GM23338 (cell line): ENCODE measurements at regions not wholly inside any gene's neighbourhood (a gene's known extent, or its start where the extent isn't known, plus 50 kb on each side); places are given as distances from the start of the nearest gene placed in this dataset.

Experiments used
- ATAC-seq: fragments of 200-7000 bp; cut with Tn5 transposase; 3 replicates; pipeline ENCODE4 v1.9.1; 2020
- DNase-seq: peaks from one replicate; pipeline ENCODE4 v3.0.0-alpha.2; 2015; ENCODE audit warnings: low spot score
- H2AFZ ChIP-seq: fragments of 200-600 bp; sonication (generic); 2 replicates; pipeline ENCODE4 v1.8.0; 2016; ENCODE audit warnings: antibody characterized with exemption, mild to moderate bottlenecking, moderate library complexity
- H3F3A ChIP-seq: fragments of 200-600 bp; sonication (generic); replicated peaks from 2 replicates; pipeline ENCODE4 v1.8.0; 2017; ENCODE audit warnings: antibody characterized with exemption, mixed run types, low read depth
- H3K27ac ChIP-seq: fragments of 200-600 bp; sonication (generic); 2 replicates; pipeline ENCODE4 v1.6.1; 2016; ENCODE audit warnings: low read depth
- H3K27me3 ChIP-seq: fragments of 200-600 bp; sonication (generic); 2 replicates; pipeline ENCODE4 v1.8.0; 2016; ENCODE audit warnings: mild to moderate bottlenecking, mixed run types, moderate library complexity; ENCODE audit not compliant: insufficient read depth
- H3K36me3 ChIP-seq: fragments of 200-600 bp; sonication (generic); 2 replicates; pipeline ENCODE4 v1.8.0; 2016; ENCODE audit warnings: mild to moderate bottlenecking; ENCODE audit not compliant: insufficient read depth
- H3K4me1 ChIP-seq: fragments of 200-600 bp; sonication (generic); 2 replicates; pipeline ENCODE4 v1.8.0; 2016; ENCODE audit warnings: mild to moderate bottlenecking, moderate library complexity; ENCODE audit not compliant: insufficient read depth
- H3K4me2 ChIP-seq: fragments of 200-600 bp; sonication (generic); 2 replicates; pipeline ENCODE4 v1.7.1; 2017; ENCODE audit warnings: mixed run types
- H3K4me3 ChIP-seq: fragments of 200-600 bp; sonication (generic); 2 replicates; pipeline ENCODE4 v1.6.1; 2016; ENCODE audit warnings: mixed run types
- H3K79me2 ChIP-seq: fragments of 200-600 bp; sonication (generic); replicated peaks from 2 replicates; pipeline ENCODE4 v1.8.0; 2017; ENCODE audit warnings: mild to moderate bottlenecking; ENCODE audit not compliant: insufficient read depth
- H3K9me2 ChIP-seq: fragments of 200-600 bp; sonication (generic); 2 replicates; pipeline ENCODE4 v1.8.0; 2017; ENCODE audit not compliant: insufficient read depth
- H4K20me1 ChIP-seq: fragments of 200-600 bp; sonication (generic); replicated peaks from 2 replicates; pipeline ENCODE4 v1.8.0; 2017; ENCODE audit warnings: mild to moderate bottlenecking; ENCODE audit not compliant: insufficient read depth
- H3K27ac Mint-ChIP-seq: 2 replicates; pipeline ENCODE4 v1.8.0; 2020; ENCODE audit warnings: inconsistent platforms, mild to moderate bottlenecking, moderate library complexity, mixed read lengths
- H3K27me3 Mint-ChIP-seq: 3 replicates; pipeline ENCODE4 v1.8.0; 2022; ENCODE audit warnings: low read depth, mild to moderate bottlenecking, moderate library complexity, mixed read lengths, inconsistent platforms; ENCODE audit not compliant: insufficient read depth, poor library complexity
- H3K36me3 Mint-ChIP-seq: 3 replicates; pipeline ENCODE4 v1.8.0; 2021; ENCODE audit warnings: low read depth, mild to moderate bottlenecking, inconsistent platforms, moderate library complexity, mixed read lengths
- H3K4me1 Mint-ChIP-seq: 3 replicates; pipeline ENCODE4 v1.8.0; 2020; ENCODE audit warnings: mild to moderate bottlenecking, inconsistent platforms, mixed read lengths
- H3K4me3 Mint-ChIP-seq: 3 replicates; pipeline ENCODE4 v1.8.0; 2021; ENCODE audit warnings: moderate library complexity, mild to moderate bottlenecking, inconsistent platforms, mixed read lengths
- H3K9me3 Mint-ChIP-seq: 3 replicates; pipeline ENCODE4 v1.8.0; 2020; ENCODE audit warnings: moderate library complexity, mild to moderate bottlenecking, inconsistent platforms, mixed read lengths
- CREB1 ChIP-seq: fragments of 250-450 bp; sonication (Bioruptor Pico); IDR thresholded peaks from 2 replicates; pipeline ENCODE4 v1.5.0; 2020; ENCODE audit warnings: low read depth, mild to moderate bottlenecking, moderate library complexity
- EZH2 ChIP-seq: fragments of 200-600 bp; sonication (generic); IDR thresholded peaks from one replicate; pipeline ENCODE4 v1.8.0; 2017; ENCODE audit warnings: antibody characterized with exemption, mild to moderate bottlenecking, low read depth; ENCODE audit not compliant: unreplicated experiment
- EZH2phosphoT487 ChIP-seq: fragments of 200-600 bp; sonication (generic); IDR thresholded peaks from one replicate; pipeline ENCODE4 v1.8.1; 2018; ENCODE audit warnings: antibody characterized with exemption; ENCODE audit not compliant: unreplicated experiment
- NANOG ChIP-seq: IDR thresholded peaks from 2 replicates; pipeline ENCODE4 v1.6.1; 2016; ENCODE audit warnings: antibody characterized with exemption, borderline replicate concordance
- ZNF114 ChIP-seq: fragments of 250-450 bp; sonication (Bioruptor Pico); IDR thresholded peaks from 2 replicates; pipeline ENCODE4 v1.5.0; 2020; ENCODE audit warnings: mild to moderate bottlenecking, moderate library complexity
- TF ChIP-seq, protein P1 (sequence below): IDR thresholded peaks from one replicate; pipeline ENCODE4 v1.6.1; 2018; ENCODE audit warnings: antibody characterized with exemption; ENCODE audit not compliant: unreplicated experiment
- TF ChIP-seq, protein P2 (sequence below), 2 experiments: fragments of 200-600 bp in 1 of 2; sonication (generic) in 1 of 2; conservative IDR thresholded peaks; 2 replicates each; pipeline versions ENCODE4 v1.5.1 to v1.6.1; 2016 to 2017; ENCODE audit warnings: antibody characterized with exemption in 2 of 2, low read depth in 2 of 2, mild to moderate bottlenecking in 2 of 2, moderate library complexity in 1 of 2
- TF ChIP-seq, protein P3 (sequence below): IDR thresholded peaks from 2 replicates; pipeline ENCODE4 v1.6.1; 2016; ENCODE audit warnings: antibody characterized with exemption

DNA sequence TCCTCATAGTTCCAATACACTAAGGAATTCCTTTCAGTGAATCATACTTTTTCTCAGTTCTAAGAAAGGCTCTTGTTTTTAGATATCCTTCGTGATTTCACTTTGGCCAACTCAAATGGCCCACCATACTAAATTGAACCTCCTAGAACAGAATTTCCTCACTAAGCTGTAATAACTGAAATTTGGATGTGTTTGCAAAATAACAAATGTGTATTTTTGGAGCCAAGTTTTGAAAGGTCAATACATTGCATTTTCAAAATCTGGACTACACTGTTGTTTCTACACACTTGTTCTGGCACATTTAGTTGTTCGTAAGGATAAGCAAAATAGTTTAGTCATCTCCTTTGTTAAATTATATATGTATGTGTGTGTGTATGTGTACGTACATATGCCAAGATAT lies 439.0 kb upstream of the STXBP6 start (continued):
- TF ChIP-seq, protein P1, sequence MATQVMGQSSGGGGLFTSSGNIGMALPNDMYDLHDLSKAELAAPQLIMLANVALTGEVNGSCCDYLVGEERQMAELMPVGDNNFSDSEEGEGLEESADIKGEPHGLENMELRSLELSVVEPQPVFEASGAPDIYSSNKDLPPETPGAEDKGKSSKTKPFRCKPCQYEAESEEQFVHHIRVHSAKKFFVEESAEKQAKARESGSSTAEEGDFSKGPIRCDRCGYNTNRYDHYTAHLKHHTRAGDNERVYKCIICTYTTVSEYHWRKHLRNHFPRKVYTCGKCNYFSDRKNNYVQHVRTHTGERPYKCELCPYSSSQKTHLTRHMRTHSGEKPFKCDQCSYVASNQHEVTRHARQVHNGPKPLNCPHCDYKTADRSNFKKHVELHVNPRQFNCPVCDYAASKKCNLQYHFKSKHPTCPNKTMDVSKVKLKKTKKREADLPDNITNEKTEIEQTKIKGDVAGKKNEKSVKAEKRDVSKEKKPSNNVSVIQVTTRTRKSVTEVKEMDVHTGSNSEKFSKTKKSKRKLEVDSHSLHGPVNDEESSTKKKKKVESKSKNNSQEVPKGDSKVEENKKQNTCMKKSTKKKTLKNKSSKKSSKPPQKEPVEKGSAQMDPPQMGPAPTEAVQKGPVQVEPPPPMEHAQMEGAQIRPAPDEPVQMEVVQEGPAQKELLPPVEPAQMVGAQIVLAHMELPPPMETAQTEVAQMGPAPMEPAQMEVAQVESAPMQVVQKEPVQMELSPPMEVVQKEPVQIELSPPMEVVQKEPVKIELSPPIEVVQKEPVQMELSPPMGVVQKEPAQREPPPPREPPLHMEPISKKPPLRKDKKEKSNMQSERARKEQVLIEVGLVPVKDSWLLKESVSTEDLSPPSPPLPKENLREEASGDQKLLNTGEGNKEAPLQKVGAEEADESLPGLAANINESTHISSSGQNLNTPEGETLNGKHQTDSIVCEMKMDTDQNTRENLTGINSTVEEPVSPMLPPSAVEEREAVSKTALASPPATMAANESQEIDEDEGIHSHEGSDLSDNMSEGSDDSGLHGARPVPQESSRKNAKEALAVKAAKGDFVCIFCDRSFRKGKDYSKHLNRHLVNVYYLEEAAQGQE, result no peak
- TF ChIP-seq EZH2phosphoT487 (no peak), NANOG (no peak)
- TF ChIP-seq, protein P2, sequence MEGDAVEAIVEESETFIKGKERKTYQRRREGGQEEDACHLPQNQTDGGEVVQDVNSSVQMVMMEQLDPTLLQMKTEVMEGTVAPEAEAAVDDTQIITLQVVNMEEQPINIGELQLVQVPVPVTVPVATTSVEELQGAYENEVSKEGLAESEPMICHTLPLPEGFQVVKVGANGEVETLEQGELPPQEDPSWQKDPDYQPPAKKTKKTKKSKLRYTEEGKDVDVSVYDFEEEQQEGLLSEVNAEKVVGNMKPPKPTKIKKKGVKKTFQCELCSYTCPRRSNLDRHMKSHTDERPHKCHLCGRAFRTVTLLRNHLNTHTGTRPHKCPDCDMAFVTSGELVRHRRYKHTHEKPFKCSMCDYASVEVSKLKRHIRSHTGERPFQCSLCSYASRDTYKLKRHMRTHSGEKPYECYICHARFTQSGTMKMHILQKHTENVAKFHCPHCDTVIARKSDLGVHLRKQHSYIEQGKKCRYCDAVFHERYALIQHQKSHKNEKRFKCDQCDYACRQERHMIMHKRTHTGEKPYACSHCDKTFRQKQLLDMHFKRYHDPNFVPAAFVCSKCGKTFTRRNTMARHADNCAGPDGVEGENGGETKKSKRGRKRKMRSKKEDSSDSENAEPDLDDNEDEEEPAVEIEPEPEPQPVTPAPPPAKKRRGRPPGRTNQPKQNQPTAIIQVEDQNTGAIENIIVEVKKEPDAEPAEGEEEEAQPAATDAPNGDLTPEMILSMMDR (conservative IDR thresholded peaks at IDR 0.05; ENCODE audit: low read depth in 2 of 2), result no peak

DNA sequence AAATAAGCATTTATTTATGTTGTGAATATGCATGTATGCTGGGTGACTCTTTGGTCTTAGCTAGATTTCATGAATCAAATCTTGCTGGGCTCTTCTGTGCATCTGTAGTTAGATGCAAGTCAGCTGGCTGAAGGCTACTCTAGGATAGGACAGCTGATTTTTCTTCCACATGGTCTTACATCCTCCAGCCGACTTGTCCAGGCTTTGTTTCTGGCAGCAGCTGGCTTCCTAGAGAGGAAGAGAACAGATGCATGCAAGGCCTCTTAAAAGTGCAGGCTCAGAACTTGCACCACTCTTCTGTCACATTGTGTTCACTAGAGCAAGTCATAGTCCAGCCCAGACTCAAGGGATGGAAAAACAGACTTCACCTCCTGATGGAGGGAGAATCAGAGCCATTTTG lies 435.4 kb upstream of the STXBP6 start:
- H3K4me1 Mint-ChIP-seq, result 0 out of 3 replicates have a peak, but pooled peaks cover 3% of the 10 kb centered on the region
- no peak overlapping the region for H3K4me2 ChIP-seq
- no peak overlapping the region for H3K4me3 Mint-ChIP-seq
- ATAC-seq (no peak), DNase-seq (no peak)
- H3K36me3 Mint-ChIP-seq, result no peaks in the 10 kb centered on the region
- no peaks in the 10 kb centered on the region for H3K9me3 Mint-ChIP-seq
- no peak overlapping the region for H3K27ac Mint-ChIP-seq
- no peak overlapping the region for H2AFZ ChIP-seq
- no peak overlapping the region for H3K4me3 ChIP-seq
- H3K27me3 ChIP-seq, result no peaks in the 10 kb centered on the region
- TF ChIP-seq, protein P3, sequence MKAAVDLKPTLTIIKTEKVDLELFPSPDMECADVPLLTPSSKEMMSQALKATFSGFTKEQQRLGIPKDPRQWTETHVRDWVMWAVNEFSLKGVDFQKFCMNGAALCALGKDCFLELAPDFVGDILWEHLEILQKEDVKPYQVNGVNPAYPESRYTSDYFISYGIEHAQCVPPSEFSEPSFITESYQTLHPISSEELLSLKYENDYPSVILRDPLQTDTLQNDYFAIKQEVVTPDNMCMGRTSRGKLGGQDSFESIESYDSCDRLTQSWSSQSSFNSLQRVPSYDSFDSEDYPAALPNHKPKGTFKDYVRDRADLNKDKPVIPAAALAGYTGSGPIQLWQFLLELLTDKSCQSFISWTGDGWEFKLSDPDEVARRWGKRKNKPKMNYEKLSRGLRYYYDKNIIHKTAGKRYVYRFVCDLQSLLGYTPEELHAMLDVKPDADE, result no peak
- no peak for TF ChIP-seq EZH2phosphoT487
- no peak for TF ChIP-seq CREB1
- H3K36me3 ChIP-seq, result no peaks in the 10 kb centered on the region
- H3F3A ChIP-seq, result no peaks in the 10 kb centered on the region
- no peak overlapping the region for H3K27ac ChIP-seq
- H3K79me2 ChIP-seq, result no peaks in the 10 kb centered on the region
- H4K20me1 ChIP-seq, result no peaks in the 10 kb centered on the region
- peaks cover 3% of the 10 kb centered on the region; the same call in 1 of the 2 replicates for H3K9me2 ChIP-seq
- no peaks in the 10 kb centered on the region for H3K27me3 Mint-ChIP-seq
- H3K4me1 ChIP-seq, result 0 out of 2 replicates have a peak, but pooled peaks cover 3% of the 10 kb centered on the region

DNA sequence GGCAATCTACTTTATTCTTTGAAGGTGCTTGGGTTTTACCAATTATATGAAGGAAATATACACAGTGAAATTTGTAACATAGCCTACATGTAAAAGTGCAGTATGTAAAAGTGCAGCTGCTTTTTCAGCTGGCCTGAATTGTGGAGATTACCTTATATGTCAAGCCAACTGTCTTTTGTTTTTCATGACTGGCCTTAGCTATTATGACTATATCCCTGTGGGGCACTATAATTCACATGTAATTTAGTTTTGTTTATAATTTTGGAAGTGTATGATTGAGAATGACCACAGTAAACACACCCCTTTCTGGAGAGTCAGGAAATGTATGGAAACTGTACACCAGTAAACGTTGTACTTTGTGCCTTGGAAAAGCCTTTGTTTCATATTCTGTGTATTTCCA lies 435.0 kb upstream of the STXBP6 start:
- Mint-ChIP-seq H3K36me3 (no peaks in the 10 kb centered on the region), H3K4me1 (0 out of 3 replicates have a peak, but pooled peaks cover 3% of the 10 kb centered on the region), H3K27me3 (no peaks in the 10 kb centered on the region), H3K4me3 (no peak overlapping the region), H3K27ac (no peak overlapping the region), H3K9me3 (no peaks in the 10 kb centered on the region)
- no peaks in the 10 kb centered on the region for H3F3A ChIP-seq
- no peaks in the 10 kb centered on the region for H3K79me2 ChIP-seq
- no peaks in the 10 kb centered on the region for H4K20me1 ChIP-seq
- 0 out of 2 replicates have a peak, but pooled peaks cover 3% of the 10 kb centered on the region for H3K4me1 ChIP-seq
- no peaks in the 10 kb centered on the region for H3K27me3 ChIP-seq
- no peak overlapping the region for H3K4me3 ChIP-seq
- peaks cover 3% of the 10 kb centered on the region; the same call in 1 of the 2 replicates for H3K9me2 ChIP-seq
- no peaks in the 10 kb centered on the region for H3K36me3 ChIP-seq
- no peak for ATAC-seq
- no peak for DNase-seq
- no peak overlapping the region for H3K27ac ChIP-seq
- H2AFZ ChIP-seq, result no peak overlapping the region
- H3K4me2 ChIP-seq, result no peak overlapping the region
- TF ChIP-seq EZH2phosphoT487 (no peak), EZH2 (no peak), ZNF114 (CRISPR knock-in tag) (no peak)
- TF ChIP-seq, protein P2 (conservative IDR thresholded peaks at IDR 0.05; ENCODE audit: low read depth in 2 of 2), result no peak
